SJCRH30 (cell line): ENCODE measurements at regions not wholly inside any gene's neighbourhood (a gene's known extent, or its start where the extent isn't known, plus 50 kb on each side); places are given as distances from the start of the nearest gene placed in this dataset.

Experiments used
- DNase-seq, 2 experiments: peaks; one replicate each; pipeline ENCODE4 v3.0.0-alpha.2; 2015 to 2020
- H3K27ac ChIP-seq: fragments of 250-450 bp; sonication (Bioruptor Pico); 2 replicates; pipeline ENCODE4 v1.5.1; 2020; ENCODE audit warnings: mild to moderate bottlenecking, moderate library complexity
- H3K27me3 ChIP-seq: fragments of 250-450 bp; sonication (Bioruptor Pico); 2 replicates; pipeline ENCODE4 v1.5.1; 2020; ENCODE audit warnings: mild to moderate bottlenecking, moderate library complexity
- H3K36me3 ChIP-seq: fragments of 250-450 bp; sonication (Bioruptor Pico); 2 replicates; pipeline ENCODE4 v1.5.1; 2020; ENCODE audit warnings: mild to moderate bottlenecking, moderate library complexity
- H3K4me1 ChIP-seq: fragments of 250-450 bp; sonication (Bioruptor Pico); 2 replicates; pipeline ENCODE4 v1.5.1; 2020; ENCODE audit warnings: mild to moderate bottlenecking, moderate library complexity
- H3K4me3 ChIP-seq: fragments of 250-450 bp; sonication (Bioruptor Pico); 2 replicates; pipeline ENCODE4 v1.5.1; 2020; ENCODE audit warnings: mild to moderate bottlenecking, moderate library complexity
- H3K9me3 ChIP-seq: fragments of 250-450 bp; sonication (Bioruptor Pico); replicated peaks from 2 replicates; pipeline ENCODE4 v1.5.1; 2020; ENCODE audit warnings: mild to moderate bottlenecking, moderate library complexity

GRCh38 chr13:105915146-105915850 lies 620.2 kb downstream of the EFNB2 start:
- Histone ChIP-seq H3K4me1 (peaks cover 9% of the 10 kb centered on the region; the same call in 1 of the 2 replicates), H3K4me3 (no peak overlapping the region), H3K27ac (no peak overlapping the region), H3K36me3 (no peaks in the 10 kb centered on the region), H3K9me3 (no peaks in the 10 kb centered on the region), H3K27me3 (no peaks in the 10 kb centered on the region)
- DNase-seq = no peak

GRCh38 chr13:105914291-105915036 lies 621.0 kb downstream of the EFNB2 start:
- H3K27ac ChIP-seq = no peak overlapping the region
- no peaks in the 10 kb centered on the region for H3K36me3 ChIP-seq
- no peaks in the 10 kb centered on the region for H3K9me3 ChIP-seq
- DNase-seq = peak; percentile 4 to 14
- H3K4me1 ChIP-seq = peaks cover 9% of the 10 kb centered on the region; the same call in 1 of the 2 replicates
- no peaks in the 10 kb centered on the region for H3K27me3 ChIP-seq
- H3K4me3 ChIP-seq = no peak overlapping the region

DNA sequence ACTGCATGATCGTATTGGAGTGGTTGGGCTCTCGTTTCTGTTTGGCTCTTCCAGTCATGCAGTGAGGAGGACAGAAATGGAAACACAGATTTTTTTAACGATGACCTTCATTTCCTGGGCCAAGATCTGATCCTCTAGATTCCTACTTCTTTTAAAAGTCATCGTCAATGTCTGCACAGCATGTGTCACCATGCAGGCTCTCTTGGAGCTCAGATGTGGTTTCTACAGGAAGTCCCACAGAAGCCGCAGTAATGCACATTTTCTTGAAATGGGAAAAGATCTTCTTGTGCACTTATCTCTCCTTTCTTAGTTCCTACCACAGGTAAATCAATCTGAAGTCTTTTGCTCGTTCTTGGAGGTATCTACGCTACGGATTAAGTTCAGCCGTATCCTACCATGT lies 626.9 kb downstream of the EFNB2 start:
- no peak overlapping the region for H3K4me3 ChIP-seq
- no peak for DNase-seq
- H3K27me3 ChIP-seq = no peaks in the 10 kb centered on the region
- H3K27ac ChIP-seq = no peak overlapping the region
- H3K4me1 ChIP-seq = no peaks in the 10 kb centered on the region
- no peaks in the 10 kb centered on the region for H3K36me3 ChIP-seq
- H3K9me3 ChIP-seq = no peaks in the 10 kb centered on the region

GRCh38 chr13:105907319-105908019 lies 628.0 kb downstream of the EFNB2 start:
- H3K36me3 ChIP-seq = no peaks in the 10 kb centered on the region
- H3K27ac ChIP-seq = no peak overlapping the region
- DNase-seq = no peak
- no peaks in the 10 kb centered on the region for H3K4me1 ChIP-seq
- no peaks in the 10 kb centered on the region for H3K27me3 ChIP-seq
- H3K9me3 ChIP-seq = no peaks in the 10 kb centered on the region
- no peak overlapping the region for H3K4me3 ChIP-seq

- H3K9me3 ChIP-seq = no peaks in the 10 kb centered on the region
- no peak for DNase-seq
- H3K36me3 ChIP-seq = no peaks in the 10 kb centered on the region
- H3K4me1 ChIP-seq = no peaks in the 10 kb centered on the region
- H3K27me3 ChIP-seq = no peaks in the 10 kb centered on the region
- H3K27ac ChIP-seq = no peak overlapping the region
- H3K4me3 ChIP-seq = no peak overlapping the region
Measured at GRCh38 chr13:105906746-105907145, 628.7 kb downstream of the EFNB2 start.

GRCh38 chr13:105904034-105904742 lies 631.3 kb downstream of the EFNB2 start:
- no peak overlapping the region for H3K27ac ChIP-seq
- no peaks in the 10 kb centered on the region for H3K27me3 ChIP-seq
- H3K4me1 ChIP-seq = no peaks in the 10 kb centered on the region
- no peaks in the 10 kb centered on the region for H3K36me3 ChIP-seq
- no peak for DNase-seq
- no peak overlapping the region for H3K4me3 ChIP-seq
- no peaks in the 10 kb centered on the region for H3K9me3 ChIP-seq

GRCh38 chr13:105902396-105902795 lies 633.1 kb downstream of the EFNB2 start:
- Histone ChIP-seq H3K27me3 (no peaks in the 10 kb centered on the region), H3K4me3 (no peak overlapping the region), H3K9me3 (no peaks in the 10 kb centered on the region), H3K4me1 (no peaks in the 10 kb centered on the region), H3K27ac (no peak overlapping the region), H3K36me3 (no peaks in the 10 kb centered on the region)
- no peak for DNase-seq

DNA sequence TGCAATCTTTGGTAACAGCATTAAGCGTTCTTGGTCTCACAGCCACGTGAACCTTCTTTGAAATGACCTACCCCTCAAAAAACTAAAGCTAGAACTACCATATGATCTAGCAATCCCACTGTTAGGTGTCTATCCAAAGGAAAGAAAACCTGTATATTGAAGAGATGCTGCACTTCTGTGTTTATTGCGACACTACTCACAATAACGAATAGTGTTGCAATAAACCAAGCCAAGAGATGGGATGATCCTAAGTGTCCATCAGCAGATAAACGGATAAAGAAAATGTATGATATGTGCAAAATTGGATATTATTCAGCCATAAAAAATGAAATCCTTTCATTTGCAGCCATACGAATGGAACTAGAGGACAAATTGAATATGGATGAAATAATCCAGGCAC lies 637.9 kb downstream of the EFNB2 start:
- Histone ChIP-seq H3K4me1 (no peaks in the 10 kb centered on the region), H3K4me3 (no peak overlapping the region), H3K36me3 (no peaks in the 10 kb centered on the region), H3K27ac (no peak overlapping the region), H3K9me3 (no peaks in the 10 kb centered on the region), H3K27me3 (no peaks in the 10 kb centered on the region)
- DNase-seq = no peak

GRCh38 chr13:105894697-105895096 lies 640.8 kb downstream of the EFNB2 start:
- H3K4me1 ChIP-seq = no peaks in the 10 kb centered on the region
- H3K27me3 ChIP-seq = no peaks in the 10 kb centered on the region
- no peak for DNase-seq
- no peak overlapping the region for H3K4me3 ChIP-seq
- no peak overlapping the region for H3K27ac ChIP-seq
- no peaks in the 10 kb centered on the region for H3K36me3 ChIP-seq
- no peaks in the 10 kb centered on the region for H3K9me3 ChIP-seq

GRCh38 chr13:105890509-105890908 lies 645.0 kb downstream of the EFNB2 start:
- H3K27ac ChIP-seq = no peak overlapping the region
- H3K27me3 ChIP-seq = no peaks in the 10 kb centered on the region
- H3K36me3 ChIP-seq = no peaks in the 10 kb centered on the region
- DNase-seq = no peak
- no peaks in the 10 kb centered on the region for H3K4me1 ChIP-seq
- no peak overlapping the region for H3K4me3 ChIP-seq
- H3K9me3 ChIP-seq = no peaks in the 10 kb centered on the region

GRCh38 chr13:105878119-105878700 lies 657.3 kb downstream of the EFNB2 start:
- Histone ChIP-seq H3K9me3 (no peaks in the 10 kb centered on the region), H3K27ac (no peak overlapping the region), H3K4me3 (no peak overlapping the region), H3K27me3 (no peaks in the 10 kb centered on the region), H3K4me1 (no peaks in the 10 kb centered on the region), H3K36me3 (no peaks in the 10 kb centered on the region)
- DNase-seq = no peak

- H3K27me3 ChIP-seq = no peaks in the 10 kb centered on the region
- H3K36me3 ChIP-seq = no peaks in the 10 kb centered on the region
- H3K4me1 ChIP-seq = no peaks in the 10 kb centered on the region
- DNase-seq = no peak
- H3K27ac ChIP-seq = no peak overlapping the region
- H3K9me3 ChIP-seq = no peaks in the 10 kb centered on the region
- no peak overlapping the region for H3K4me3 ChIP-seq
Measured at GRCh38 chr13:105874814-105875213, 660.6 kb downstream of the EFNB2 start.

GRCh38 chr13:105871768-105872167 lies 663.7 kb downstream of the EFNB2 start:
- no peaks in the 10 kb centered on the region for H3K27me3 ChIP-seq
- no peaks in the 10 kb centered on the region for H3K9me3 ChIP-seq
- H3K36me3 ChIP-seq = no peaks in the 10 kb centered on the region
- DNase-seq = no peak
- H3K27ac ChIP-seq = no peak overlapping the region
- no peaks in the 10 kb centered on the region for H3K4me1 ChIP-seq
- no peak overlapping the region for H3K4me3 ChIP-seq

DNA sequence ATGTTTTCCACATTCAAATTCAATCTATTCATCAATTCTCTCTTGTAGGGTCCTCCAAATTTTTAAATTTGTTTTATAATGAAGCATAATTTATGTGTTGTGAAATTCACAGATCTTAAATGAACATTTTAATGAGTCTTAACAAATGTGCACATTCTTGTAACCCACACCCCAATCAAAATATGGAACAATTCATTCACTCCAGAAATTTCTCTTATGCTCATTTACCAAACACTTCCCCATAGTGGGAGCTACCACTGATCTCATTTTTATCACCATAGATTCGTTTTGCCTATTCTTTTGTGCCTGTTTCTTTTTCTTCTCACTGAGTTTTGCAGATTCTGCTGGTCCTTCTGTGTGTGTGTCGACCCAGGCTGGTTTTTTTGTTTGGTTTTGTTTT lies 664.1 kb downstream of the EFNB2 start:
- H3K9me3 ChIP-seq = no peaks in the 10 kb centered on the region
- H3K27ac ChIP-seq = no peak overlapping the region
- no peaks in the 10 kb centered on the region for H3K27me3 ChIP-seq
- no peak overlapping the region for H3K4me3 ChIP-seq
- H3K36me3 ChIP-seq = no peaks in the 10 kb centered on the region
- DNase-seq = no peak
- H3K4me1 ChIP-seq = no peaks in the 10 kb centered on the region
